SK-N-SH (cell line): ENCODE measurements at regions not wholly inside any gene's neighbourhood (a gene's known extent, or its start where the extent isn't known, plus 50 kb on each side); places are given as distances from the start of the nearest gene placed in this dataset.

Experiments used
- CTCF ChIA-PET: fragments of 300-600, 350-600 bp; formaldehyde crosslinking; extraction: SDS; loops from one replicate; lab custom pipeline; 2021; lab: Yijun Ruan, JAX
- POLR2A ChIA-PET: fragments of 350-600 bp; sonication (Branson Sonifier 250); formaldehyde crosslinking; extraction: SDS; loops from one replicate; lab custom pipeline; 2020; ENCODE audit warnings: antibody characterized with exemption, inconsistent platforms; lab: Yijun Ruan, JAX
- DNase-seq: peaks from one replicate; pipeline ENCODE4 v3.0.0; 2012
- H2AFZ ChIP-seq: fragments of 200-600 bp; sonication (generic); 2 replicates; pipeline ENCODE4 v1.8.1; 2016; ENCODE audit warnings: antibody characterized with exemption, mild to moderate bottlenecking, low read depth
- H3F3A ChIP-seq: fragments of 200-600 bp; sonication (generic); replicated peaks from 2 replicates; pipeline ENCODE3; 2016; ENCODE audit warnings: antibody characterized with exemption, mild to moderate bottlenecking; ENCODE audit not compliant: insufficient read depth
- H3K27ac ChIP-seq, 2 experiments: fragments of 200-500 bp in 1 of 2; fragments of 200-600 bp in 1 of 2; sonication (Bioruptor generic) in 1 of 2; sonication (generic), shearing (Covaris generic) in 1 of 2; 2 replicates each; pipeline versions ENCODE4 v1.5.1 to v1.6.1; 2014 to 2016; ENCODE audit warnings: low read depth in 2 of 2, inconsistent platforms in 1 of 2, low read length in 1 of 2, mild to moderate bottlenecking in 1 of 2, mixed read lengths in 1 of 2
- H3K27me3 ChIP-seq: fragments of 200-600 bp; sonication (generic), shearing (Covaris generic); 2 replicates; pipeline ENCODE4 v1.6.1; 2016; ENCODE audit warnings: mixed run types; ENCODE audit not compliant: insufficient read depth
- H3K36me3 ChIP-seq, 2 experiments: fragments of 200-500 bp in 1 of 2; fragments of 200-600 bp in 1 of 2; sonication (Bioruptor generic) in 1 of 2; sonication (generic) in 1 of 2; replicated peaks in 1 of 2; 2 replicates each; pipeline versions ENCODE3 to v1.5.1; 2014 to 2016; ENCODE audit warnings: low read length in 1 of 2, mild to moderate bottlenecking in 1 of 2; ENCODE audit not compliant: insufficient read depth in 2 of 2, control insufficient read depth in 1 of 2
- H3K4me1 ChIP-seq, 2 experiments: fragments of 200-500 bp in 1 of 2; fragments of 200-600 bp in 1 of 2; sonication (Bioruptor generic) in 1 of 2; sonication (generic), shearing (Covaris generic) in 1 of 2; 2 replicates each; pipeline versions ENCODE4 v1.5.1 to v1.6.1; 2014 to 2016; ENCODE audit warnings: low read depth in 1 of 2, low read length in 1 of 2, mixed run types in 1 of 2; ENCODE audit not compliant: insufficient read depth in 2 of 2, control insufficient read depth in 1 of 2
- H3K4me2 ChIP-seq: fragments of 200-600 bp; sonication (generic), shearing (Covaris generic); 2 replicates; pipeline ENCODE4 v1.6.1; 2017; ENCODE audit warnings: mixed run types
- H3K4me3 ChIP-seq, 2 experiments: fragments of 200-500 bp in 1 of 2; fragments of 200-600 bp in 1 of 2; sonication (Bioruptor generic) in 1 of 2; sonication (generic), shearing (Covaris generic) in 1 of 2; 2 replicates each; pipeline versions ENCODE4 v1.5.1 to v1.8.1; 2014 to 2016; ENCODE audit warnings: low read depth in 2 of 2, inconsistent platforms in 1 of 2, low read length in 1 of 2, mild to moderate bottlenecking in 1 of 2, mixed read lengths in 1 of 2, moderate library complexity in 1 of 2
- H3K79me2 ChIP-seq: fragments of 200-600 bp; sonication (generic); 2 replicates; pipeline ENCODE4 v1.8.1; 2017; ENCODE audit warnings: mild to moderate bottlenecking; ENCODE audit not compliant: insufficient read depth
- H3K9ac ChIP-seq: fragments of 200-600 bp; sonication (generic); 2 replicates; pipeline ENCODE4 v1.6.1; 2017; ENCODE audit warnings: mixed run types
- H3K9me2 ChIP-seq: fragments of 200-600 bp; sonication (generic); 2 replicates; pipeline ENCODE4 v1.6.1; 2017; ENCODE audit warnings: mixed run types
- H3K9me3 ChIP-seq: fragments of 200-600 bp; sonication (generic); 2 replicates; pipeline ENCODE4 v1.6.1; 2017; ENCODE audit warnings: mixed run types, mild to moderate bottlenecking, moderate library complexity
- H4K20me1 ChIP-seq: fragments of 200-600 bp; sonication (generic); 2 replicates; pipeline ENCODE4 v1.6.1; 2017; ENCODE audit warnings: mild to moderate bottlenecking, mixed run types; ENCODE audit not compliant: insufficient read depth
- CHD2 ChIP-seq: fragments of 150-350 bp; IDR thresholded peaks from 2 replicates; pipeline ENCODE4 v1.6.1; 2018; ENCODE audit warnings: low read length; ENCODE audit not compliant: partially characterized antibody
- FOSL2 ChIP-seq: IDR thresholded peaks from 2 replicates; pipeline ENCODE4 v1.4.0; 2012; ENCODE audit warnings: low read depth, mild to moderate bottlenecking, moderate library complexity, borderline replicate concordance
- FOXM1 ChIP-seq: IDR thresholded peaks from 2 replicates; pipeline ENCODE4 v1.4.0; 2012; ENCODE audit warnings: low read depth, mild to moderate bottlenecking
- GABPA ChIP-seq: IDR thresholded peaks from 2 replicates; pipeline ENCODE4 v1.4.0; 2012; ENCODE audit warnings: low read depth, mild to moderate bottlenecking
- GATA2 ChIP-seq: sonication (generic); formaldehyde crosslinking; IDR thresholded peaks from 2 replicates; pipeline ENCODE4 v1.5.0; 2020; ENCODE audit warnings: mild to moderate bottlenecking, missing genetic modification reagents
- IRF3 ChIP-seq: fragments of 150-350 bp; IDR thresholded peaks from 2 replicates; pipeline ENCODE4 v1.6.1; 2016; ENCODE audit warnings: mild to moderate bottlenecking, low read depth, low read length
- JUND ChIP-seq: IDR thresholded peaks from 2 replicates; pipeline ENCODE4 v1.4.0; 2012
- NRF1 ChIP-seq: IDR thresholded peaks from 2 replicates; pipeline ENCODE4 v1.6.1; 2012; ENCODE audit warnings: low read depth, mild to moderate bottlenecking, low read length
- POLR2AphosphoS5 ChIP-seq: IDR thresholded peaks from 2 replicates; pipeline ENCODE4 v1.6.1; 2012; ENCODE audit warnings: low read depth, low read length
- REST ChIP-seq: IDR thresholded peaks from 2 replicates; pipeline ENCODE4 v1.6.1; 2012; ENCODE audit warnings: mild to moderate bottlenecking, low read depth, low read length, moderate library complexity
- RFX5 ChIP-seq: IDR thresholded peaks from 2 replicates; pipeline ENCODE4 v1.6.1; 2012; ENCODE audit warnings: mild to moderate bottlenecking, improper control_type of control experiment, low read length
- SIN3A ChIP-seq: IDR thresholded peaks from 2 replicates; pipeline ENCODE4 v1.6.1; 2012; ENCODE audit warnings: low read depth, mild to moderate bottlenecking, low read length, moderate library complexity, borderline replicate concordance
- SMC3 ChIP-seq: IDR thresholded peaks from 2 replicates; pipeline ENCODE4 v1.6.1; 2012; ENCODE audit warnings: low read depth, low read length, improper control_type of control experiment
- TCF12 ChIP-seq: IDR thresholded peaks from 2 replicates; pipeline ENCODE4 v1.4.0; 2012
- USF2 ChIP-seq: fragments of 150-350 bp; IDR thresholded peaks from 2 replicates; pipeline ENCODE4 v1.6.1; 2017; ENCODE audit warnings: antibody characterized with exemption, low read length, low read depth, borderline replicate concordance
- YY1 ChIP-seq: IDR thresholded peaks from 2 replicates; pipeline ENCODE4 v1.4.0; 2012; ENCODE audit warnings: low read depth, mild to moderate bottlenecking
- WGBS: methylation state at CpG from one replicate; pipeline ENCODE4 v1.1.6; 2017; ENCODE audit warnings: low lambda C conversion rate; 5-methylcytosine and 5-hydroxymethylcytosine counted together

- 0% methylated on average over 5 of the region's 5 CpGs for WGBS
- Histone ChIP-seq H3K36me3 (no peaks in the 10 kb centered on the region), H3K9me2 (no peaks in the 10 kb centered on the region), H3K27ac (no peak overlapping the region), H4K20me1 (no peaks in the 10 kb centered on the region), H3K4me2 (no peak overlapping the region), H3K27me3 (no peaks in the 10 kb centered on the region), H3K9ac (no peak overlapping the region), H3K79me2 (no peaks in the 10 kb centered on the region), H3K9me3 (no peaks in the 10 kb centered on the region), H2AFZ (no peak overlapping the region), H3F3A (no peaks in the 10 kb centered on the region)
- DNase-seq = no peak
- CTCF ChIA-PET = no interaction called here
- POLR2A ChIA-PET = no interaction called here
- TF ChIP-seq RFX5 = no peak
- TF ChIP-seq TCF12 = no peak
- no peak for TF ChIP-seq SMC3
- TF ChIP-seq JUND = no peak
- no peak for TF ChIP-seq IRF3
- no peak for TF ChIP-seq FOXM1
- no peak for TF ChIP-seq GATA2
- TF ChIP-seq POLR2AphosphoS5 = no peak
- TF ChIP-seq SIN3A = no peak
- no peak for TF ChIP-seq USF2
- TF ChIP-seq NRF1 = no peak
- no peak for TF ChIP-seq REST
- no peak for TF ChIP-seq GABPA
- TF ChIP-seq CHD2 = no peak
- TF ChIP-seq YY1 = no peak
- no peak for TF ChIP-seq FOSL2
- TF ChIP-seq, all 33 proteins: peak for 0
- no peak overlapping the region for H3K4me3 ChIP-seq
- no peaks in the 10 kb centered on the region for H3K4me1 ChIP-seq
Measured at GRCh38 chrX:128906753-128907152, 616.5 kb downstream of the SMARCA1 start.
